Spleen (tissue), 11 donors: ENCODE measurements at regions not wholly inside any gene's neighbourhood (a gene's known extent, or its start where the extent isn't known, plus 50 kb on each side); places are given as distances from the start of the nearest gene placed in this dataset.

ENCODE experiments used
- DNase-seq: peaks from one replicate; pipeline ENCODE4 v3.0.0-alpha.2; 2020
- H3K27ac ChIP-seq, 8 donors: fragments of 200-600 bp; sonication (generic) in 7 of 8; 1 replicate in 4 of 8; 2 replicates in 4 of 8; pipeline versions ENCODE4 v1.5.0 to v1.8.0; 2016 to 2021; ENCODE audit warnings: inconsistent platforms in 4 of 8, mild to moderate bottlenecking in 4 of 8, moderate library complexity in 1 of 8
- H3K27me3 ChIP-seq, 7 donors: fragments of 200-600 bp; sonication (generic) in 6 of 7; replicated peaks in 1 of 7; 1 replicate in 4 of 7; 2 replicates in 3 of 7; pipeline versions ENCODE4 v1.5.0 to v1.8.0; 2016 to 2021; ENCODE audit warnings: inconsistent platforms in 3 of 7, mild to moderate bottlenecking in 1 of 7
- H3K36me3 ChIP-seq, 6 donors: fragments of 200-600 bp; sonication (generic) in 5 of 6; 1 replicate in 4 of 6; 2 replicates in 2 of 6; pipeline versions ENCODE4 v1.5.0 to v1.8.0; 2016 to 2021; ENCODE audit warnings: inconsistent platforms in 2 of 6
- H3K4me1 ChIP-seq, 6 donors: fragments of 200-600 bp; sonication (generic) in 5 of 6; 1 replicate in 3 of 6; 2 replicates in 3 of 6; pipeline versions ENCODE4 v1.5.0 to v1.8.0; 2016 to 2021; ENCODE audit warnings: inconsistent platforms in 3 of 6
- H3K4me3 ChIP-seq, 8 donors: fragments of 200-600 bp; sonication (generic) in 7 of 8; 1 replicate in 4 of 8; 2 replicates in 4 of 8; pipeline versions ENCODE4 v1.5.0 to v1.8.0; 2016 to 2021; ENCODE audit warnings: inconsistent platforms in 4 of 8, mild to moderate bottlenecking in 4 of 8, moderate library complexity in 2 of 8
- H3K9me3 ChIP-seq, 8 donors: fragments of 200-600 bp; sonication (generic) in 7 of 8; 1 replicate in 4 of 8; 2 replicates in 4 of 8; pipeline versions ENCODE4 v1.5.0 to v1.8.0; 2016 to 2021; ENCODE audit warnings: inconsistent platforms in 4 of 8
- CTCF ChIP-seq, 11 experiments: fragments of 200-600 bp in 7 of 11; fragments of 450-650 bp in 4 of 11; sonication (generic) in 4 of 11; IDR thresholded peaks in 8 of 11; conservative IDR thresholded peaks in 3 of 11; 1 replicate in 7 of 11; 2 replicates in 4 of 11; pipeline versions ENCODE4 v1.4.0 to v1.8.0; 2016 to 2021; ENCODE audit warnings: antibody characterized with exemption in 11 of 11, inconsistent platforms in 4 of 11, mild to moderate bottlenecking in 1 of 11
- POLR2A ChIP-seq, 3 donors: fragments of 450-650 bp; IDR thresholded peaks; one replicate each; pipeline ENCODE4 v1.5.1; 2017; ENCODE audit warnings: antibody characterized with exemption in 3 of 3, mild to moderate bottlenecking in 1 of 3
- POLR2AphosphoS5 ChIP-seq, 3 donors: sonication (generic); formaldehyde crosslinking; IDR thresholded peaks; one replicate each; pipeline ENCODE4 v1.5.1; 2017; ENCODE audit warnings: antibody characterized with exemption in 3 of 3
- WGBS, 5 donors: extraction: QIAGEN DNeasy Blood & Tissue Kit in 3 of 5; methylation state at CpG; one replicate each; pipeline versions ENCODE4 v1.1.5 to v1.1.7; 2013 to 2018; 5-methylcytosine and 5-hydroxymethylcytosine counted together
- intact Hi-C: fragments of 100-400 bp; cut with DNase I; formaldehyde crosslinking; loops from one replicate; pipeline ENCODE4 v1.15.0; 2023; ENCODE audit warnings: low total_unique reads
- donor health status: healthy with polysubstance abuse.
- donor health status: DM: no; HTN: no; CAD: no; lungs with moderate emphysema.
- donor health status: DM: no; HTN: no; CAD: no.
- donor health status: Bipolar disorder and iron deficiency.
- donor health status: healthy.
- donor health status: DM: no; HTN: no; CAD: no.
- donor health status: DM: yes; HTN: yes; CAD: no.

DNA sequence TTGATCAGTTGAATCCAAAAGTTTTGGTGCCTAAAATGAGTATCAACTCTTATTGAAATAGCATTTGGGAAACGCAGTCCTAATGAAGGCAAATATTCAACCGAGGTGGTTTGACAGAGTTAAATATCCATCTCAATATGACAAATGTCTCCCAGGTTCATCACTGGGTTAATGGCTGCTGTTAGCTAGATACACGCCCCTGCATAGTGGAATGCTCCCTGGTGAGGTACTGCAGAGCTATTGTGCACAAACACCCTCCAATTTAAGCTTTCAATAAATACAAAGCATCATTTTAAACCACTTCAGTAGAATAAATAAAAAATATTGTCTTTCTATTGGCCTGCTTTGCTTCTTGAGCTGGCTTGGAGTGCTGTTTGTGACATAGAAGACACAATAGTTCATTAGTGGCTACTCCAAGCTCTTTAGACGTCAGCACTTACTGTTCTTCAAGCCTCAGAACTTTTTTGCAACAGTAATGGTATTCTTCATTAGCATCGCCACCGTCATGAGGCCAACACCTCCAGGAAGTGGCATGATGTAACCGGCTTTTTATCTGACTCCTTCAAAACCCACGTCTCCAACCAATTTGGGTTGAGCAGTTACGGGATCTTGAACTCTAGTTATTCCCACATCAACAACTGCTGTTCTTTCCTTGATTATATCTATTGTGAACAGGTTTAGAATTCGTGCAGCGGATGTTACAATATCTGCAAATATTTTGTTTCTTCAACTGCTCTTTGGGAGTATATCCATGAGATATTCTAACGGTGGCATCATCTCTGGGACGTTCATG is 1159.6 kb upstream of the EPHA6 start:
- intact Hi-C loops: no loop called here
- H3K36me3 ChIP-seq: no peaks in the 10 kb centered on the region
- TF ChIP-seq POLR2A (IDR thresholded peaks at IDR 0.05) (no peak), CTCF (IDR thresholded peaks at IDR 0.05 in 8 of 11, conservative IDR thresholded peaks at IDR 0.05 in 3 of 11) (no peak), POLR2AphosphoS5 (IDR thresholded peaks at IDR 0.05) (no peak)
- H3K9me3 ChIP-seq: peaks cover 0 to 39% (median 19%) of the 10 kb centered on the region in 8 donors
- WGBS, 5 donors: 82 to 89% (median 83%) methylated on average over 13 of the region's 13 CpGs
- no peak overlapping the region for H3K4me3 ChIP-seq
- H3K27ac ChIP-seq: no peak overlapping the region
- no peak for DNase-seq
- no peaks in the 10 kb centered on the region for H3K4me1 ChIP-seq
- H3K27me3 ChIP-seq: no peaks in the 10 kb centered on the region

DNA sequence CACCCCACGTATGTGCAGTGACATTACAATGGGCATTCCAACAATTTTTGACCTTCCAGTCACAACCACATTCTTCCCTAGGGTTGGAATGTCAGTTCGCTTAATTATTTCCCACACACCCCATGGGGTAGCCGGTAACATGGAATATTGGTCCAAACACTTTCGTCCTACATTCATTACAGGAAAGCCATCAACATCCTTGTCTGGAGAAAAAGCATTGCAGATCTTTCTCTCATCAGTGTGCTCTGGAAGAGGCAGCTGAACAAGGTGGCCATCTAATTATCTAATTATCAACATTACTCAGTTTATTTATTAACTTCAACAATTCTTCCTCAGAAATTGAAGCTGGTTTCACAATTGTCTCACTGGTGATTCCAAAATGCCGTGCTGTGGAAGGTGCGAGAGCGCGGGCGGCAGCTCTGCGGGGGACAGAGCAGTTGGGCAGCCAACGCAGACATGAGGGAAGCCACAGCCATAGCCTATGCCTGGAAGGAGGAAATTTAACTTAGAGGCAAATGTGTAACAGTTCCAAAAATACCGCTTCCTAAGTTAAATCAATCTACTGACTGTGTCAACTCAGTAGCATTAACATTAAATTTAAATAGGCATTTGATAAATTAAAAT is 1158.9 kb upstream of the EPHA6 start:
- no peak overlapping the region for H3K27ac ChIP-seq
- no peak overlapping the region for H3K4me3 ChIP-seq
- no peaks in the 10 kb centered on the region for H3K27me3 ChIP-seq
- no peaks in the 10 kb centered on the region for H3K4me1 ChIP-seq
- intact Hi-C loops: no loop called here
- H3K9me3 ChIP-seq: peaks cover 0 to 33% (median 16%) of the 10 kb centered on the region in 8 donors
- TF ChIP-seq POLR2A (IDR thresholded peaks at IDR 0.05) (no peak), CTCF (IDR thresholded peaks at IDR 0.05 in 8 of 11, conservative IDR thresholded peaks at IDR 0.05 in 3 of 11) (no peak), POLR2AphosphoS5 (IDR thresholded peaks at IDR 0.05) (no peak)
- DNase-seq: no peak
- H3K36me3 ChIP-seq: no peaks in the 10 kb centered on the region
- 91 to 94% (median 92%) methylated on average over 12 of the region's 12 CpGs for WGBS, 5 donors

DNA sequence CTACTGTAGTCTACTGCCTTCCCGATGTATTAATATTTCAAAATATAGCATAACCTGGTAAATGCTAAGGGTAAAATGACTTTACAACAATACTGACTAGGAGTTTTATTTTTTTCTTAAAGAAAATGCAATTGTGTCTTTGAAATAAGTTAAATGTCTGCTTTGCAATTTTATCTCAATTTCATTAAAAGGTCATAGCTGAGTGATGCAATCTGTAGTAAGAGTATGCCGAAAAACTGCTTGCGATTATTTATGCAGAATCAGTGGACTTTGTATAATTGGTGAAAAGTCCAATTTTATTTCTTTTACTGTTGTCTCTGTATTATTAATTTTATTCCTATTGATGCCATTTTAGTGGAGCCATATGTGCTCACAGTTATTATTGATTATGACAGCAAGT is 1143.6 kb upstream of the EPHA6 start:
- no peak overlapping the region for H3K27ac ChIP-seq
- H3K9me3 ChIP-seq: peaks cover 0 to 3% (median 0%) of the 10 kb centered on the region in 8 donors
- H3K27me3 ChIP-seq: no peaks in the 10 kb centered on the region
- TF ChIP-seq POLR2AphosphoS5 (IDR thresholded peaks at IDR 0.05) (no peak), POLR2A (IDR thresholded peaks at IDR 0.05) (no peak), CTCF (IDR thresholded peaks at IDR 0.05 in 8 of 11, conservative IDR thresholded peaks at IDR 0.05 in 3 of 11) (no peak)
- H3K4me1 ChIP-seq: no peaks in the 10 kb centered on the region
- no peak for DNase-seq
- H3K36me3 ChIP-seq: no peaks in the 10 kb centered on the region
- no peak overlapping the region for H3K4me3 ChIP-seq
- intact Hi-C loops: no loop called here
- 88 to 96% (median 93%) methylated on average over 3 of the region's 3 CpGs for WGBS, 5 donors

DNA sequence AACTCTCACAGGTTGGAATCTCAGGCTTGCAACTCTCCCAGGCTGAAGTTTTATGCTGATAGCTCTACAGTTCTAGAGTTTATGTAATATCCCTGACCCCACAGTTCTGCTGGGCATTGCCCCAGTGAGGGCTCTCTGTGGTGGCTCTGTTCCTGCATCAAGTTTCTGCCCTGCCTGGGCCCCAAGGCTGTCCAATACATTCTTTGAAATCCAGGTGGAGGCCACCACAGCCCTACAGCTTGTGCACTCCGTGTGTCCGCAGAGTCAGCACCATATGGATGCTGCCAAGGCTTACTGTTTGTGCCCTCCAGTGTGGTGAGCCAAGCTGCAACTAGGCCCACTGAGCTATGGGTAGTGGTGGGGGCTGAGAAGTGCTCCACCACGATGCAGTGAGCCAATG is 1141.2 kb upstream of the EPHA6 start:
- intact Hi-C loops: no loop called here

More for the DNA sequence above, 1141.2 kb upstream of the EPHA6 start:
- TF ChIP-seq POLR2A (IDR thresholded peaks at IDR 0.05) (no peak), POLR2AphosphoS5 (IDR thresholded peaks at IDR 0.05) (no peak), CTCF (IDR thresholded peaks at IDR 0.05 in 8 of 11, conservative IDR thresholded peaks at IDR 0.05 in 3 of 11) (no peak)
- Histone ChIP-seq H3K27me3 (no peaks in the 10 kb centered on the region), H3K36me3 (no peaks in the 10 kb centered on the region), H3K9me3 (peaks cover 0 to 3% (median 0%) of the 10 kb centered on the region in 8 donors), H3K4me3 (no peak overlapping the region), H3K4me1 (no peaks in the 10 kb centered on the region), H3K27ac (no peak overlapping the region)
- DNase-seq: no peak
- WGBS, 5 donors: 80 to 88% (median 83%) methylated on average over 3 of the region's 3 CpGs; no CpG with 5 or more reads in 1 of the 5 donors
